H1 (cell line): ENCODE measurements at regions not wholly inside any gene's neighbourhood (a gene's known extent, or its start where the extent isn't known, plus 50 kb on each side); places are given as distances from the start of the nearest gene placed in this dataset.

ENCODE experiments used
- CHD2 ChIP-seq: IDR thresholded peaks from 2 replicates; pipeline ENCODE4 v1.6.1; 2012; ENCODE audit warnings: low read length, improper control_type of control experiment
- EP300 ChIP-seq, 2 experiments: IDR thresholded peaks; 1 replicate in 1 of 2; 2 replicates in 1 of 2; pipeline ENCODE4 v1.6.1; 2011 to 2012; ENCODE audit warnings: low read depth in 2 of 2, low read length in 2 of 2, mild to moderate bottlenecking in 2 of 2, borderline replicate concordance in 1 of 2, inconsistent platforms in 1 of 2, moderate library complexity in 1 of 2
- EZH2 ChIP-seq: fragments of 200-600 bp; sonication (generic); IDR thresholded peaks from 2 replicates; pipeline ENCODE4 v1.7.1; 2012; ENCODE audit warnings: low read depth, mild to moderate bottlenecking, moderate library complexity, low read length, inconsistent platforms; ENCODE audit not compliant: severe bottlenecking
- POLR2A ChIP-seq, 2 experiments: IDR thresholded peaks; 1 replicate in 1 of 2; 2 replicates in 1 of 2; pipeline ENCODE4 v1.6.1; 2011; ENCODE audit warnings: low read depth in 2 of 2, low read length in 2 of 2, mild to moderate bottlenecking in 2 of 2; ENCODE audit errors: control extremely low read depth in 1 of 2
- RFX5 ChIP-seq: IDR thresholded peaks from 2 replicates; pipeline ENCODE4 v1.6.1; 2011; ENCODE audit warnings: low read depth, low read length, improper control_type of control experiment, borderline replicate concordance
- SP1 ChIP-seq: IDR thresholded peaks from 2 replicates; pipeline ENCODE4 v1.6.1; 2011; ENCODE audit warnings: low read depth, low read length
- SP2 ChIP-seq: IDR thresholded peaks from 2 replicates; pipeline ENCODE4 v1.6.1; 2012; ENCODE audit warnings: mild to moderate bottlenecking, low read length, inconsistent platforms
- SUZ12 ChIP-seq: fragments of 200-600 bp; sonication (generic); IDR thresholded peaks from 2 replicates; pipeline ENCODE4 v1.6.1; 2012; ENCODE audit warnings: mild to moderate bottlenecking, inconsistent platforms, low read length, moderate library complexity, mixed read lengths
- YY1 ChIP-seq: IDR thresholded peaks from 2 replicates; pipeline ENCODE4 v1.6.1; 2011; ENCODE audit warnings: low read depth, mild to moderate bottlenecking, low read length
- TF ChIP-seq, protein P1 (sequence below): IDR thresholded peaks from 2 replicates; pipeline ENCODE4 v1.6.1; 2011; ENCODE audit warnings: low read depth, mild to moderate bottlenecking, low read length; ENCODE audit not compliant: insufficient read depth
- TF ChIP-seq, protein P2 (sequence below), 3 experiments: IDR thresholded peaks; 1 replicate in 2 of 3; 2 replicates in 1 of 3; pipeline versions ENCODE4 v1.5.1 to v1.6.1; 2011; ENCODE audit warnings: low read length in 3 of 3, mild to moderate bottlenecking in 3 of 3, inconsistent platforms in 2 of 3, low read depth in 1 of 3, moderate library complexity in 1 of 3; ENCODE audit not compliant: insufficient read depth in 1 of 3; ENCODE audit errors: control extremely low read depth in 1 of 3

DNA sequence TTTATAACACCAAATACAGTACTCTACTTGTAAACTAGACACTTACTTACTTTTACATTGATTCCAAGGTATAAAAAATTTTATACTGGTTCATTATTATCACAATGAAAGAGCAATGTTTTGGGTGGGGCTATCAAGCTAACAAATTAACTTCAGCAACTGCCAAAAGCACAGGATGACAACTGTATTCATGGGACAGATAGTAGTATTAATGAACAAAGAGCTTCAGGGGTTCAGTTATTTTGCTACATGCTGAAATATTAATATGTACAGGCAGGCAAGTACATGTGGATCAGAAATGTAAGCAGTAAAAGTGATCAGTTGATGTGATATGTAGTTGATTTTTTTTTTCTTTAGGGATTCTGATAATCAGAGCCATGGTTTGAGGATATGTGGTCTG lies 112.9 kb downstream of the NAA11 start:
- TF ChIP-seq YY1 = no peak
- no peak for TF ChIP-seq SP1
- TF ChIP-seq, protein P1, sequence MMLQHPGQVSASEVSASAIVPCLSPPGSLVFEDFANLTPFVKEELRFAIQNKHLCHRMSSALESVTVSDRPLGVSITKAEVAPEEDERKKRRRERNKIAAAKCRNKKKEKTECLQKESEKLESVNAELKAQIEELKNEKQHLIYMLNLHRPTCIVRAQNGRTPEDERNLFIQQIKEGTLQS = no peak
- TF ChIP-seq SP2 = no peak
- TF ChIP-seq, protein P2, sequence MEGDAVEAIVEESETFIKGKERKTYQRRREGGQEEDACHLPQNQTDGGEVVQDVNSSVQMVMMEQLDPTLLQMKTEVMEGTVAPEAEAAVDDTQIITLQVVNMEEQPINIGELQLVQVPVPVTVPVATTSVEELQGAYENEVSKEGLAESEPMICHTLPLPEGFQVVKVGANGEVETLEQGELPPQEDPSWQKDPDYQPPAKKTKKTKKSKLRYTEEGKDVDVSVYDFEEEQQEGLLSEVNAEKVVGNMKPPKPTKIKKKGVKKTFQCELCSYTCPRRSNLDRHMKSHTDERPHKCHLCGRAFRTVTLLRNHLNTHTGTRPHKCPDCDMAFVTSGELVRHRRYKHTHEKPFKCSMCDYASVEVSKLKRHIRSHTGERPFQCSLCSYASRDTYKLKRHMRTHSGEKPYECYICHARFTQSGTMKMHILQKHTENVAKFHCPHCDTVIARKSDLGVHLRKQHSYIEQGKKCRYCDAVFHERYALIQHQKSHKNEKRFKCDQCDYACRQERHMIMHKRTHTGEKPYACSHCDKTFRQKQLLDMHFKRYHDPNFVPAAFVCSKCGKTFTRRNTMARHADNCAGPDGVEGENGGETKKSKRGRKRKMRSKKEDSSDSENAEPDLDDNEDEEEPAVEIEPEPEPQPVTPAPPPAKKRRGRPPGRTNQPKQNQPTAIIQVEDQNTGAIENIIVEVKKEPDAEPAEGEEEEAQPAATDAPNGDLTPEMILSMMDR (IDR thresholded peaks at IDR 0.05; ENCODE audit: control extremely low read depth in 1 of 3, insufficient read depth in 1 of 3, low read depth in 1 of 3, low read length in 3 of 3) = no peak
- TF ChIP-seq SUZ12 = no peak
- no peak for TF ChIP-seq POLR2A (IDR thresholded peaks at IDR 0.05; ENCODE audit: control extremely low read depth in 1 of 2, low read depth in 2 of 2, low read length in 2 of 2)
- TF ChIP-seq RFX5 = no peak
- TF ChIP-seq EZH2 = no peak
- no peak for TF ChIP-seq EP300 (IDR thresholded peaks at IDR 0.05; ENCODE audit: borderline replicate concordance in 1 of 2, low read depth in 2 of 2, low read length in 2 of 2)
- no peak for TF ChIP-seq CHD2
